ENCODE measurements at regions not wholly inside any gene's neighbourhood (a gene's known extent, or its start where the extent isn't known, plus 50 kb on each side); places are given as distances from the start of the nearest gene placed in this dataset.

DNA sequence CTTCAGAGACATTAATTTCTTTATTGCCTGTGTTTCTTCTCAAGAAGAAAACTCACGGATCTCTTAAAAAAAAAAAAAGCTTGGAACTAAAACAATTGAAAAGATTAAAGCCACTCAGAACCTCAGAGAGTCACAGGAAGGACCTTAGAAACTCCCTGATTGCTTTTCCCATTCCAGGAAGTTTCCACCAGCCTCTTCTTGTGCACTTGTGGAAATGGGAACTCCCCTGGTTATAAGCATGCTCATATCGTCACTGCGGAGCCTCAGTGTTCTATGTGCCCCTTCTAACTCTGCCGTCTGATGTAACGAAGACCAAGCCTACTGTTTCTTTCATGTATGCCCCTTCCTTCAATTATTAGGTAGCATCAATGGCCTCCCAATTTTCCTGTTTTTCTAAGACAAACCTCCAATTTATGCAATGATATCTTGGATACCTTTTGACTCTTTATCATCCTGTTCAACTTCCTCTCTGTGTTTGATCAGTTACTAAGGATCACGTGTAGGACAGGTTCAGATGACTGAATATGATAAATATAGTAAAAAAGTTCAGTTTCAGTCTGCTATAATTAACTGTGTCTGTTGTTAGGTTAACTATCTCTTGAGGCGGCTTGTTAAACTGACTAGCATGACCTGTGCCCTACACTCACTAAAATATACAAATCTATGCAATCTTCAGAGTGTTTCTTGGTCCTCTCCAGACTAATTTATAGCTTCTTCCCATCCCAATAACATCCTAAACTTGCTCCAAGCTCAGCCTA, 593.7 kb upstream of the CHAC2 start:
- Histone ChIP-seq H3K4me3 (no peak overlapping the region), H3K27ac (ENCODE audit: control insufficient read depth, insufficient read depth) (no peak overlapping the region), H3K4me2 (ENCODE audit: control insufficient read depth, insufficient read depth) (no peak overlapping the region), H2AFZ (ENCODE audit: control insufficient read depth, low read depth, low read length) (no peak overlapping the region), H3K9ac (ENCODE audit: control insufficient read depth, insufficient read depth, low read length) (no peak overlapping the region), H3K36me3 (ENCODE audit: control insufficient read depth in 2 of 2, insufficient read depth in 2 of 2, low read length in 1 of 2) (no peaks in the 10 kb centered on the region), H3K9me3 (replicated peaks; ENCODE audit: control insufficient read depth, insufficient read depth, low read length) (no peaks in the 10 kb centered on the region), H3K79me2 (ENCODE audit: control insufficient read depth, insufficient read depth, low read length) (no peaks in the 10 kb centered on the region), H4K20me1 (ENCODE audit: control insufficient read depth, insufficient read depth) (no peaks in the 10 kb centered on the region), H3K27me3 (replicated peaks in 1 of 2; ENCODE audit: control insufficient read depth in 2 of 2, insufficient read depth in 2 of 2, low read length in 1 of 2) (no peaks in the 10 kb centered on the region), H3K4me1 (ENCODE audit: control insufficient read depth, insufficient read depth, low read length) (no peaks in the 10 kb centered on the region)
- no peak for DNase-seq (ENCODE audit: low read depth, low spot score)
- WGBS (ENCODE audit: insufficient coverage, insufficient replicate concordance, low lambda C conversion rate, missing lambda C conversion rate): 34% methylated on average over 7 of the region's 7 CpGs
- ATAC-seq: no peak
- RAD21 ChIA-PET (ENCODE audit: unreplicated experiment): no interaction called here
- in situ Hi-C loops (cut with MboI): no loop called here
- no peak for FAIRE-seq
- SMC1A ChIA-PET (ENCODE audit: uncharacterized antibody, unreplicated experiment): no interaction called here
- POLR2A ChIA-PET: no interaction called here
- intact Hi-C loops (cut with micrococcal nuclease; ENCODE audit: unreplicated experiment): no loop called here
- TF ChIP-seq POLR2A (IDR thresholded peaks at IDR 0.05; ENCODE audit: low read depth, low read length) (no peak), SIX5 (IDR thresholded peaks at IDR 0.05; ENCODE audit: low read depth, low read length, severe bottlenecking) (no peak), FOXK2 (IDR thresholded peaks at IDR 0.05) (no peak), KDM1A (IDR thresholded peaks at IDR 0.05; ENCODE audit: borderline replicate concordance) (no peak), BMI1 (IDR thresholded peaks at IDR 0.05; ENCODE audit: borderline replicate concordance) (no peak), SRF (IDR thresholded peaks at IDR 0.05; ENCODE audit: low read depth in 2 of 2, low read length in 2 of 2) (no peak), SP1 (IDR thresholded peaks at IDR 0.05; ENCODE audit: low read depth, low read length) (no peak)
- CTCF ChIA-PET: no interaction called here
- no TSS peak for BruUV-seq (replicated peaks)

DNA sequence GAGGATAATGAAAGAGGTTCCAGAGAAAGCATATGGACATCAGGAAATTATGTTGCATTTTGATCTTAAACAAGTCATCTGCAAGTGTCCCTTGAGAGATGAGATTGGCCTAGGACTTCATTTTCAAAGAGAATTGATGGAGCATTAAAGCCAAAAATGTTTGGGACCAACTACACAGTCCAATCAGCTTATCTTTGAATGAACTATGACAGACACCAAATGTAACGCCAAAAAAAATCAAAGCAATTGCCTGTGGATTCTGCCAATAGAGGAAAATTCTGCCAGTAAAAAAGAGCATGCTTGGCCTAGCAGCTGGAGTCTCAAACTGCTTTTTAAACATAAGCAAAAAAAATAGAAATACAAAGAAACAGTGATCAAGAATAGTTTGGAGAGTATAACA, 594.5 kb upstream of the CHAC2 start:
- no peaks in the 10 kb centered on the region for H3K9me3 ChIP-seq (replicated peaks; ENCODE audit: control insufficient read depth, insufficient read depth, low read length)
- intact Hi-C loops (cut with micrococcal nuclease; ENCODE audit: unreplicated experiment): no loop called here
- in situ Hi-C loops (cut with MboI): no loop called here
- no peak overlapping the region for H3K27ac ChIP-seq (ENCODE audit: control insufficient read depth, insufficient read depth)
- no peaks in the 10 kb centered on the region for H4K20me1 ChIP-seq (ENCODE audit: control insufficient read depth, insufficient read depth)
- H3K4me3 ChIP-seq: no peak overlapping the region
- ChIA-PET RAD21 (ENCODE audit: unreplicated experiment) (no interaction called here), POLR2A (no interaction called here), SMC1A (ENCODE audit: uncharacterized antibody, unreplicated experiment) (no interaction called here), CTCF (no interaction called here)
- no peak overlapping the region for H3K9ac ChIP-seq (ENCODE audit: control insufficient read depth, insufficient read depth, low read length)
- no peaks in the 10 kb centered on the region for H3K27me3 ChIP-seq (replicated peaks in 1 of 2; ENCODE audit: control insufficient read depth in 2 of 2, insufficient read depth in 2 of 2, low read length in 1 of 2)
- ATAC-seq: no peak
- FAIRE-seq: no peak
- H2AFZ ChIP-seq (ENCODE audit: control insufficient read depth, low read depth, low read length): no peak overlapping the region
- 19% methylated on average over 1 of the region's 1 CpG for WGBS (ENCODE audit: insufficient coverage, insufficient replicate concordance, low lambda C conversion rate, missing lambda C conversion rate)
- H3K79me2 ChIP-seq (ENCODE audit: control insufficient read depth, insufficient read depth, low read length): no peaks in the 10 kb centered on the region
- H3K4me2 ChIP-seq (ENCODE audit: control insufficient read depth, insufficient read depth): no peak overlapping the region
- BruUV-seq (replicated peaks): no TSS peak
- no peak for DNase-seq (ENCODE audit: low read depth, low spot score)
- H3K36me3 ChIP-seq (ENCODE audit: control insufficient read depth in 2 of 2, insufficient read depth in 2 of 2, low read length in 1 of 2): no peaks in the 10 kb centered on the region
- no peaks in the 10 kb centered on the region for H3K4me1 ChIP-seq (ENCODE audit: control insufficient read depth, insufficient read depth, low read length)
- TF ChIP-seq MEF2A (IDR thresholded peaks at IDR 0.05; ENCODE audit: insufficient read depth, low read depth, low read length) (no peak), STAT3 (IDR thresholded peaks at IDR 0.05; ENCODE audit: low read depth, low read length) (no peak), KDM1A (IDR thresholded peaks at IDR 0.05; ENCODE audit: borderline replicate concordance) (no peak), GATAD2B (conservative IDR thresholded peaks at IDR 0.05; ENCODE audit: low read depth) (no peak), ASH2L (IDR thresholded peaks at IDR 0.05; ENCODE audit: borderline replicate concordance, low read depth) (no peak), NR2C2 (IDR thresholded peaks at IDR 0.05; ENCODE audit: borderline replicate concordance, control insufficient read depth, insufficient read length, low read depth) (no peak), RELA (IDR thresholded peaks at IDR 0.05; ENCODE audit: borderline replicate concordance, partially characterized antibody) (no peak), FOS (IDR thresholded peaks at IDR 0.05; ENCODE audit: borderline replicate concordance, extremely low read depth, insufficient read length) (no peak), KLF5 (IDR thresholded peaks at IDR 0.05; ENCODE audit: partially characterized antibody) (no peak), CBX5 (IDR thresholded peaks at IDR 0.05; ENCODE audit: low read depth) (no peak)
- TF ChIP-seq, protein P1, sequence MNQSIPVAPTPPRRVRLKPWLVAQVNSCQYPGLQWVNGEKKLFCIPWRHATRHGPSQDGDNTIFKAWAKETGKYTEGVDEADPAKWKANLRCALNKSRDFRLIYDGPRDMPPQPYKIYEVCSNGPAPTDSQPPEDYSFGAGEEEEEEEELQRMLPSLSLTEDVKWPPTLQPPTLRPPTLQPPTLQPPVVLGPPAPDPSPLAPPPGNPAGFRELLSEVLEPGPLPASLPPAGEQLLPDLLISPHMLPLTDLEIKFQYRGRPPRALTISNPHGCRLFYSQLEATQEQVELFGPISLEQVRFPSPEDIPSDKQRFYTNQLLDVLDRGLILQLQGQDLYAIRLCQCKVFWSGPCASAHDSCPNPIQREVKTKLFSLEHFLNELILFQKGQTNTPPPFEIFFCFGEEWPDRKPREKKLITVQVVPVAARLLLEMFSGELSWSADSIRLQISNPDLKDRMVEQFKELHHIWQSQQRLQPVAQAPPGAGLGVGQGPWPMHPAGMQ (IDR thresholded peaks at IDR 0.05; ENCODE audit: borderline replicate concordance): no peak
- TF ChIP-seq, protein P2, sequence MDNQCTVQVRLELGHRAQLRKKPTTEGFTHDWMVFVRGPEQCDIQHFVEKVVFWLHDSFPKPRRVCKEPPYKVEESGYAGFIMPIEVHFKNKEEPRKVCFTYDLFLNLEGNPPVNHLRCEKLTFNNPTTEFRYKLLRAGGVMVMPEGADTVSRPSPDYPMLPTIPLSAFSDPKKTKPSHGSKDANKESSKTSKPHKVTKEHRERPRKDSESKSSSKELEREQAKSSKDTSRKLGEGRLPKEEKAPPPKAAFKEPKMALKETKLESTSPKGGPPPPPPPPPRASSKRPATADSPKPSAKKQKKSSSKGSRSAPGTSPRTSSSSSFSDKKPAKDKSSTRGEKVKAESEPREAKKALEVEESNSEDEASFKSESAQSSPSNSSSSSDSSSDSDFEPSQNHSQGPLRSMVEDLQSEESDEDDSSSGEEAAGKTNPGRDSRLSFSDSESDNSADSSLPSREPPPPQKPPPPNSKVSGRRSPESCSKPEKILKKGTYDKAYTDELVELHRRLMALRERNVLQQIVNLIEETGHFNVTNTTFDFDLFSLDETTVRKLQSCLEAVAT (IDR thresholded peaks at IDR 0.05): no peak
